ENCODE measurements at regions not wholly inside any gene's neighbourhood (a gene's known extent, or its start where the extent isn't known, plus 50 kb on each side); places are given as distances from the start of the nearest gene placed in this dataset.

DNA sequence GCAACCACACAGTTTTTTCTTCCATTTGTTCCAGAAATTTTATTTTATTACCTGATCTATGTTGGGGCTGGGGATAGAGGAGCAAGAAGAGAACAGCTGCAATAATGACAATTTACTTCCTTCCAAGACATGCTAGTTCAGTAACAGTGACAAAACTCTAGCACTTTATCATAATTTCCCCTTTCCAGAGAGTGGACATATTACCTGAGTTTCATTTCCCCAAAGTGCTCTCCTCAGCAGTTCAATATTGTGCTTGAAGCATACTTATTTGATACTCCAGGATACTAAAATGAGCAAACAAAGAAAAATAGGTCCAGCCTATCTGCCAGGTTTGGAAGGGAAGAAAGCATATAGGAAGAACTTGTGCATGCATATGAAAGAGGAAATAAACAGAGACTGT is 157.7 kb downstream of the ID4 start:
- Histone ChIP-seq H3F3A (ENCODE audit: low read depth) (no peaks in the 10 kb centered on the region), H3K79me2 (ENCODE audit: insufficient read depth, low read length) (no peaks in the 10 kb centered on the region), H3K36me3 (ENCODE audit: insufficient read depth, low read length) (no peaks in the 10 kb centered on the region), H3K9ac (ENCODE audit: low read depth, low read length, poor library complexity, severe bottlenecking) (no peak overlapping the region), H3K4me1 (ENCODE audit: insufficient read depth, low read length, poor library complexity, severe bottlenecking) (no peaks in the 10 kb centered on the region), H4K20me1 (ENCODE audit: insufficient read depth, low read length, poor library complexity, severe bottlenecking) (no peaks in the 10 kb centered on the region), H3K27me3 (ENCODE audit: insufficient read depth, low read length, poor library complexity, severe bottlenecking) (peaks cover 50% of the 10 kb centered on the region), H2AFZ (ENCODE audit: low read length) (no peak overlapping the region), H3K9me2 (replicated peaks; ENCODE audit: low read depth, low read length) (0 out of 2 replicates have a peak, but pooled peaks cover 3% of the 10 kb centered on the region), H3K4me3 (ENCODE audit: low read length, poor library complexity, severe bottlenecking) (no peak overlapping the region), H3K9me3 (ENCODE audit: insufficient read depth, low read depth, low read length) (no peaks in the 10 kb centered on the region), H3K4me2 (ENCODE audit: low read depth, low read length, poor library complexity, severe bottlenecking) (no peak overlapping the region)
- no peak for TF ChIP-seq EZH2phosphoT487 (IDR thresholded peaks at IDR 0.05; ENCODE audit: borderline replicate concordance)
- TF ChIP-seq, protein P1, sequence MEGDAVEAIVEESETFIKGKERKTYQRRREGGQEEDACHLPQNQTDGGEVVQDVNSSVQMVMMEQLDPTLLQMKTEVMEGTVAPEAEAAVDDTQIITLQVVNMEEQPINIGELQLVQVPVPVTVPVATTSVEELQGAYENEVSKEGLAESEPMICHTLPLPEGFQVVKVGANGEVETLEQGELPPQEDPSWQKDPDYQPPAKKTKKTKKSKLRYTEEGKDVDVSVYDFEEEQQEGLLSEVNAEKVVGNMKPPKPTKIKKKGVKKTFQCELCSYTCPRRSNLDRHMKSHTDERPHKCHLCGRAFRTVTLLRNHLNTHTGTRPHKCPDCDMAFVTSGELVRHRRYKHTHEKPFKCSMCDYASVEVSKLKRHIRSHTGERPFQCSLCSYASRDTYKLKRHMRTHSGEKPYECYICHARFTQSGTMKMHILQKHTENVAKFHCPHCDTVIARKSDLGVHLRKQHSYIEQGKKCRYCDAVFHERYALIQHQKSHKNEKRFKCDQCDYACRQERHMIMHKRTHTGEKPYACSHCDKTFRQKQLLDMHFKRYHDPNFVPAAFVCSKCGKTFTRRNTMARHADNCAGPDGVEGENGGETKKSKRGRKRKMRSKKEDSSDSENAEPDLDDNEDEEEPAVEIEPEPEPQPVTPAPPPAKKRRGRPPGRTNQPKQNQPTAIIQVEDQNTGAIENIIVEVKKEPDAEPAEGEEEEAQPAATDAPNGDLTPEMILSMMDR (conservative IDR thresholded peaks at IDR 0.05; ENCODE audit: low read length): no peak

DNA sequence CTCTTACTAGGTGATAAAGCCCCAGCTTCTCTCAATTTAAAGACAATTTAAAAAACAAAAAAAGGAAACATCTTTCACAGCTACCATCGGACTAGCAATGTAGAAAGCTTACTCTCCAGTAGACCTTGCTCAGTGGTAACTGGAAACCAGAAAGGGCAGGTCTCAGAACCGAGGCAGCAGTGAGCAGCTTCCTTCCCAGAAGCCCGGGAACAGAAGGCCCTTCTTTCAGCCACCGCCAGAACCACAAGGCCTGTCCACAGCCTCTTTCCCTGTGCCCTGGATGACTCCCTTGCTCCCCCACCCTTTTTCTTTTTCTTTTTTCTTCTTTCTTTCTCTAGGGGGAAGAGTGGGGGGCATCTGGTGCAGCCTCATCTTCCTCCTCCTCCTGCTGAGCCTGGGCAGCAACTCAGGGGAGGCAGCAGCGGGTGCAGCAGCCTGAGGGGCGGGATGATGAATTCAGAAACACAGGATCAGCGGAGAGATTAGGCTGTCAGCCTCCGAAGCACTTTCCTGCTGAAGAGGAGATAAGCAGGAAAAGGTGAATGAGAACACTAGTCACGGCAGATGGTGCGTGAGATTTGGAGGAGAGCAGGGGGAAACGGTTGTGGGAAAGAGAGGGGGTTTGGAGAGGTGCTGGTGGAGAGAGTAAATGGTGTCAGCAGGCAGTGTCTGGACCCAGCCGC is 158.5 kb downstream of the ID4 start:
- H4K20me1 ChIP-seq (ENCODE audit: insufficient read depth, low read length, poor library complexity, severe bottlenecking): no peaks in the 10 kb centered on the region
- no peak overlapping the region for H2AFZ ChIP-seq (ENCODE audit: low read length)
- 0 out of 2 replicates have a peak, but pooled peaks cover 3% of the 10 kb centered on the region for H3K9me2 ChIP-seq (replicated peaks; ENCODE audit: low read depth, low read length)
- no peaks in the 10 kb centered on the region for H3K9me3 ChIP-seq (ENCODE audit: insufficient read depth, low read depth, low read length)
- no peak overlapping the region for H3K9ac ChIP-seq (ENCODE audit: low read depth, low read length, poor library complexity, severe bottlenecking)
- no peaks in the 10 kb centered on the region for H3F3A ChIP-seq (ENCODE audit: low read depth)
- H3K4me2 ChIP-seq (ENCODE audit: low read depth, low read length, poor library complexity, severe bottlenecking): no peak overlapping the region
- H3K79me2 ChIP-seq (ENCODE audit: insufficient read depth, low read length): no peaks in the 10 kb centered on the region
- no peak overlapping the region for H3K4me3 ChIP-seq (ENCODE audit: low read length, poor library complexity, severe bottlenecking)
- H3K4me1 ChIP-seq (ENCODE audit: insufficient read depth, low read length, poor library complexity, severe bottlenecking): no peaks in the 10 kb centered on the region
- no peaks in the 10 kb centered on the region for H3K36me3 ChIP-seq (ENCODE audit: insufficient read depth, low read length)
- peaks cover 56% of the 10 kb centered on the region for H3K27me3 ChIP-seq (ENCODE audit: insufficient read depth, low read length, poor library complexity, severe bottlenecking)
- TF ChIP-seq, protein P1 (conservative IDR thresholded peaks at IDR 0.05; ENCODE audit: low read length): no peak
- TF ChIP-seq EZH2phosphoT487 (IDR thresholded peaks at IDR 0.05; ENCODE audit: borderline replicate concordance): no peak

DNA sequence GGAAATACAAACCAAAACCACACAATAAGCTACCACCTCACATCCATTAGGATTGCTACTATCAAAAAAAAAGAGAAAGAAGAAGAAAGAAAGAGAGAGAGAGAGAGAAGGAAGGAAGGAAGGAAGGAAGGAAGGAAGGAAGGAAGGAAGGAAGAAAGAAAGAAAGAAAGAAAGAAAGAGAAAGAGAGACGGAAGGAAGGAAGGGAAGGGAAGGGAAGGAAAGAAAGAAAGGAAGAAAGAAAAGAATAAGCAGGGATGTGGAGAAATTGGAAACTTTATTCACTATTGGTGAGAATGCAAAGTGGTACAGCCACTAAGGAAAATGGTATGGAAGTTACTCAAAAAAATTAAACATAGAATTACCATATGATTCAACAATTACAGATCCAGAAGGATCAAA is 159.9 kb downstream of the ID4 start:
- Histone ChIP-seq H2AFZ (ENCODE audit: low read length) (no peak overlapping the region), H3K9me2 (replicated peaks; ENCODE audit: low read depth, low read length) (0 out of 2 replicates have a peak, but pooled peaks cover 3% of the 10 kb centered on the region), H3K4me3 (ENCODE audit: low read length, poor library complexity, severe bottlenecking) (no peak overlapping the region), H3K4me1 (ENCODE audit: insufficient read depth, low read length, poor library complexity, severe bottlenecking) (no peaks in the 10 kb centered on the region), H3F3A (ENCODE audit: low read depth) (no peaks in the 10 kb centered on the region), H3K9ac (ENCODE audit: low read depth, low read length, poor library complexity, severe bottlenecking) (no peak overlapping the region), H3K4me2 (ENCODE audit: low read depth, low read length, poor library complexity, severe bottlenecking) (no peak overlapping the region), H3K36me3 (ENCODE audit: insufficient read depth, low read length) (no peaks in the 10 kb centered on the region), H4K20me1 (ENCODE audit: insufficient read depth, low read length, poor library complexity, severe bottlenecking) (no peaks in the 10 kb centered on the region), H3K79me2 (ENCODE audit: insufficient read depth, low read length) (no peaks in the 10 kb centered on the region), H3K9me3 (ENCODE audit: insufficient read depth, low read depth, low read length) (no peaks in the 10 kb centered on the region), H3K27me3 (ENCODE audit: insufficient read depth, low read length, poor library complexity, severe bottlenecking) (peaks cover 70% of the 10 kb centered on the region)
- no peak for TF ChIP-seq EZH2phosphoT487 (IDR thresholded peaks at IDR 0.05; ENCODE audit: borderline replicate concordance)
- TF ChIP-seq, protein P1 (conservative IDR thresholded peaks at IDR 0.05; ENCODE audit: low read length): no peak
